ENCODE measurements at regions not wholly inside any gene's neighbourhood (a gene's known extent, or its start where the extent isn't known, plus 50 kb on each side); places are given as distances from the start of the nearest gene placed in this dataset.

GRCh38 chr6:164410017-164410416 lies 899.4 kb downstream of the C6orf118 start:
- TF ChIP-seq CTCF (IDR thresholded peaks at IDR 0.05; ENCODE audit: insufficient read depth, low read length, poor library complexity, severe bottlenecking) (no peak), EZH2phosphoT487 (conservative IDR thresholded peaks at IDR 0.05; ENCODE audit: low read length) (no peak)
